CD8-positive, alpha-beta memory T cell (primary cell): ENCODE measurements at regions not wholly inside any gene's neighbourhood (a gene's known extent, or its start where the extent isn't known, plus 50 kb on each side); places are given as distances from the start of the nearest gene placed in this dataset.

Experiments used
- CTCF ChIA-PET: fragments of 350-600 bp; sonication (Branson Sonifier 250); formaldehyde crosslinking; loops from one replicate; lab custom pipeline; 2021; ENCODE audit warnings: antibody characterized with exemption; lab: Charles Lee
- POLR2A ChIA-PET: fragments of 350-600 bp; sonication (Branson Sonifier 250); formaldehyde crosslinking; loops from one replicate; lab custom pipeline; 2021; ENCODE audit warnings: antibody characterized with exemption; lab: Charles Lee
- DNase-seq, 5 donors: peaks; one replicate each; pipeline versions ENCODE4 v3.0.0 to v3.0.0-alpha.2; 2020 to 2022; ENCODE audit warnings: mixed read lengths in 1 of 5
- H3K27ac ChIP-seq: one replicate; pipeline ENCODE4 v1.7.0; 2013; ENCODE audit warnings: low read depth, mild to moderate bottlenecking, low read length, moderate library complexity
- H3K27me3 ChIP-seq: 2 replicates; pipeline ENCODE4 v1.7.0; 2013; ENCODE audit warnings: low read length, mild to moderate bottlenecking; ENCODE audit not compliant: insufficient read depth, poor library complexity, severe bottlenecking
- H3K36me3 ChIP-seq: 2 replicates; pipeline ENCODE4 v1.7.0; 2013; ENCODE audit warnings: mild to moderate bottlenecking, low read length, moderate library complexity; ENCODE audit not compliant: insufficient read depth
- H3K4me1 ChIP-seq: 2 replicates; pipeline ENCODE4 v1.7.0; 2013; ENCODE audit warnings: mild to moderate bottlenecking, low read length, moderate library complexity; ENCODE audit not compliant: insufficient read depth
- H3K4me3 ChIP-seq: 2 replicates; pipeline ENCODE4 v1.7.0; 2013; ENCODE audit warnings: mild to moderate bottlenecking, low read length
- H3K9me3 ChIP-seq: 2 replicates; pipeline ENCODE4 v1.7.0; 2013; ENCODE audit warnings: mild to moderate bottlenecking, low read length
- H3K27ac Mint-ChIP-seq, 8 donors: one replicate each; pipeline ENCODE4 v1.8.0; 2020 to 2021; ENCODE audit warnings: mixed read lengths in 8 of 8, mild to moderate bottlenecking in 6 of 8, inconsistent platforms in 3 of 8, moderate library complexity in 3 of 8
- H3K27me3 Mint-ChIP-seq, 2 donors: one replicate each; pipeline ENCODE4 v1.8.0; 2020 to 2021; ENCODE audit warnings: mixed read lengths in 2 of 2, mild to moderate bottlenecking in 1 of 2, moderate library complexity in 1 of 2
- H3K36me3 Mint-ChIP-seq, 3 donors: one replicate each; pipeline ENCODE4 v1.8.0; 2020 to 2021; ENCODE audit warnings: mixed read lengths in 3 of 3, inconsistent platforms in 1 of 3, mild to moderate bottlenecking in 1 of 3
- H3K4me1 Mint-ChIP-seq, 3 donors: one replicate each; pipeline ENCODE4 v1.8.0; 2020 to 2021; ENCODE audit warnings: mixed read lengths in 3 of 3, inconsistent platforms in 1 of 3, mild to moderate bottlenecking in 1 of 3
- H3K4me3 Mint-ChIP-seq, 7 donors: one replicate each; pipeline ENCODE4 v1.8.0; 2020 to 2021; ENCODE audit warnings: mixed read lengths in 7 of 7, mild to moderate bottlenecking in 6 of 7, moderate library complexity in 4 of 7, inconsistent platforms in 2 of 7
- H3K9me3 Mint-ChIP-seq, 5 donors: one replicate each; pipeline ENCODE4 v1.8.0; 2020 to 2022; ENCODE audit warnings: mixed read lengths in 5 of 5, mild to moderate bottlenecking in 3 of 5, moderate library complexity in 2 of 5, inconsistent platforms in 1 of 5

GRCh38 chr5:100306000-100306399 lies 229.2 kb upstream of the FAM174A start:
- H3K27me3 ChIP-seq, result no peaks in the 10 kb centered on the region
- H3K4me3 Mint-ChIP-seq, result no peak overlapping the region
- no peak for DNase-seq
- no peaks in the 10 kb centered on the region for H3K36me3 ChIP-seq
- H3K9me3 ChIP-seq, result no peaks in the 10 kb centered on the region
- H3K4me1 ChIP-seq, result no peaks in the 10 kb centered on the region
- no peaks in the 10 kb centered on the region for H3K27me3 Mint-ChIP-seq
- no peak overlapping the region for H3K27ac Mint-ChIP-seq
- H3K4me1 Mint-ChIP-seq, result no peaks in the 10 kb centered on the region
- no peaks in the 10 kb centered on the region for H3K36me3 Mint-ChIP-seq
- ChIA-PET POLR2A (no interaction called here), CTCF (no interaction called here)
- peaks cover 0 to 4% (median 0%) of the 10 kb centered on the region in 5 donors for H3K9me3 Mint-ChIP-seq
- no peak overlapping the region for H3K4me3 ChIP-seq
- H3K27ac ChIP-seq, result no peak overlapping the region

- ChIA-PET POLR2A (no interaction called here), CTCF (no interaction called here)
- no peaks in the 10 kb centered on the region for H3K4me1 Mint-ChIP-seq
- H3K36me3 ChIP-seq, result no peaks in the 10 kb centered on the region
- no peak overlapping the region for H3K27ac ChIP-seq
- H3K4me3 Mint-ChIP-seq, result no peak overlapping the region
- H3K27me3 Mint-ChIP-seq, result no peaks in the 10 kb centered on the region
- H3K27me3 ChIP-seq, result no peaks in the 10 kb centered on the region
- H3K4me3 ChIP-seq, result no peak overlapping the region
- no peaks in the 10 kb centered on the region for H3K4me1 ChIP-seq
- no peak overlapping the region for H3K27ac Mint-ChIP-seq
- peaks cover 0 to 4% (median 0%) of the 10 kb centered on the region in 5 donors for H3K9me3 Mint-ChIP-seq
- H3K9me3 ChIP-seq, result no peaks in the 10 kb centered on the region
- H3K36me3 Mint-ChIP-seq, result no peaks in the 10 kb centered on the region
- no peak for DNase-seq
Observed at GRCh38 chr5:100303216-100303615, 232.0 kb upstream of the FAM174A start.

GRCh38 chr5:100299261-100299660 lies 235.9 kb upstream of the FAM174A start:
- H3K4me3 Mint-ChIP-seq, result no peak overlapping the region
- H3K4me3 ChIP-seq, result no peak overlapping the region
- no peaks in the 10 kb centered on the region for H3K36me3 Mint-ChIP-seq
- POLR2A ChIA-PET, result no interaction called here
- H3K4me1 Mint-ChIP-seq, result no peaks in the 10 kb centered on the region
- H3K4me1 ChIP-seq, result no peaks in the 10 kb centered on the region
- H3K9me3 ChIP-seq, result no peaks in the 10 kb centered on the region
- H3K27ac ChIP-seq, result no peak overlapping the region
- peaks cover 0 to 2% (median 0%) of the 10 kb centered on the region in 5 donors for H3K9me3 Mint-ChIP-seq
- no peak overlapping the region for H3K27ac Mint-ChIP-seq
- H3K27me3 ChIP-seq, result no peaks in the 10 kb centered on the region
- CTCF ChIA-PET, result no interaction called here
- H3K36me3 ChIP-seq, result no peaks in the 10 kb centered on the region
- no peak for DNase-seq
- no peaks in the 10 kb centered on the region for H3K27me3 Mint-ChIP-seq

- no peaks in the 10 kb centered on the region for H3K36me3 Mint-ChIP-seq
- ChIA-PET CTCF (no interaction called here), POLR2A (no interaction called here)
- no peaks in the 10 kb centered on the region for H3K27me3 Mint-ChIP-seq
- Histone ChIP-seq H3K36me3 (no peaks in the 10 kb centered on the region), H3K27me3 (no peaks in the 10 kb centered on the region), H3K27ac (no peak overlapping the region), H3K4me3 (no peak overlapping the region), H3K4me1 (no peaks in the 10 kb centered on the region), H3K9me3 (no peaks in the 10 kb centered on the region)
- no peak for DNase-seq
- H3K9me3 Mint-ChIP-seq, result peaks cover 0 to 8% (median 2%) of the 10 kb centered on the region in 5 donors
- no peak overlapping the region for H3K27ac Mint-ChIP-seq
- no peaks in the 10 kb centered on the region for H3K4me1 Mint-ChIP-seq
- H3K4me3 Mint-ChIP-seq, result no peak overlapping the region
Observed at GRCh38 chr5:100276071-100276470, 259.1 kb upstream of the FAM174A start.

GRCh38 chr5:100275631-100276030 lies 259.5 kb upstream of the FAM174A start:
- Histone ChIP-seq H3K27ac (no peak overlapping the region), H3K9me3 (no peaks in the 10 kb centered on the region), H3K27me3 (no peaks in the 10 kb centered on the region), H3K36me3 (no peaks in the 10 kb centered on the region), H3K4me1 (no peaks in the 10 kb centered on the region), H3K4me3 (no peak overlapping the region)
- H3K4me1 Mint-ChIP-seq, result no peaks in the 10 kb centered on the region
- CTCF ChIA-PET, result no interaction called here
- no peaks in the 10 kb centered on the region for H3K27me3 Mint-ChIP-seq
- no peak overlapping the region for H3K27ac Mint-ChIP-seq
- DNase-seq, result no peak
- peaks cover 0 to 8% (median 2%) of the 10 kb centered on the region in 5 donors for H3K9me3 Mint-ChIP-seq
- H3K36me3 Mint-ChIP-seq, result no peaks in the 10 kb centered on the region
- no peak overlapping the region for H3K4me3 Mint-ChIP-seq
- POLR2A ChIA-PET, result no interaction called here

- no peaks in the 10 kb centered on the region for H3K4me1 Mint-ChIP-seq
- H3K9me3 ChIP-seq, result no peaks in the 10 kb centered on the region
- no peak overlapping the region for H3K27ac ChIP-seq
- DNase-seq, result no peak
- no peaks in the 10 kb centered on the region for H3K27me3 Mint-ChIP-seq
- ChIA-PET POLR2A (no interaction called here), CTCF (no interaction called here)
- H3K27ac Mint-ChIP-seq, result no peak overlapping the region
- no peaks in the 10 kb centered on the region for H3K36me3 ChIP-seq
- H3K36me3 Mint-ChIP-seq, result no peaks in the 10 kb centered on the region
- no peak overlapping the region for H3K4me3 ChIP-seq
- H3K4me3 Mint-ChIP-seq, result no peak overlapping the region
- peaks cover 0 to 2% (median 0%) of the 10 kb centered on the region in 5 donors for H3K9me3 Mint-ChIP-seq
- H3K4me1 ChIP-seq, result no peaks in the 10 kb centered on the region
- no peaks in the 10 kb centered on the region for H3K27me3 ChIP-seq
Observed at GRCh38 chr5:100273846-100274580, 261.2 kb upstream of the FAM174A start.

GRCh38 chr5:100270023-100270771 lies 265.0 kb upstream of the FAM174A start:
- no peak overlapping the region for H3K27ac ChIP-seq
- H3K4me3 ChIP-seq, result no peak overlapping the region
- no peaks in the 10 kb centered on the region for H3K4me1 ChIP-seq
- ChIA-PET CTCF (no interaction called here), POLR2A (no interaction called here)
- H3K4me3 Mint-ChIP-seq, result no peak overlapping the region
- no peaks in the 10 kb centered on the region for H3K27me3 ChIP-seq
- no peaks in the 10 kb centered on the region for H3K27me3 Mint-ChIP-seq
- no peaks in the 10 kb centered on the region for H3K4me1 Mint-ChIP-seq
- H3K36me3 Mint-ChIP-seq, result no peaks in the 10 kb centered on the region
- H3K36me3 ChIP-seq, result no peaks in the 10 kb centered on the region
- no peak for DNase-seq
- H3K27ac Mint-ChIP-seq, result no peak overlapping the region
- no peaks in the 10 kb centered on the region for H3K9me3 ChIP-seq
- peaks cover 0 to 2% (median 0%) of the 10 kb centered on the region in 5 donors for H3K9me3 Mint-ChIP-seq

- no peaks in the 10 kb centered on the region for H3K9me3 ChIP-seq
- no peaks in the 10 kb centered on the region for H3K9me3 Mint-ChIP-seq
- POLR2A ChIA-PET, result no interaction called here
- no peaks in the 10 kb centered on the region for H3K36me3 Mint-ChIP-seq
- H3K36me3 ChIP-seq, result no peaks in the 10 kb centered on the region
- CTCF ChIA-PET, result no interaction called here
- no peaks in the 10 kb centered on the region for H3K4me1 ChIP-seq
- DNase-seq, result no peak
- no peaks in the 10 kb centered on the region for H3K4me1 Mint-ChIP-seq
- no peak overlapping the region for H3K27ac ChIP-seq
- no peaks in the 10 kb centered on the region for H3K27me3 ChIP-seq
- H3K27ac Mint-ChIP-seq, result no peak overlapping the region
- no peak overlapping the region for H3K4me3 Mint-ChIP-seq
- no peaks in the 10 kb centered on the region for H3K27me3 Mint-ChIP-seq
- H3K4me3 ChIP-seq, result no peak overlapping the region
Observed at GRCh38 chr5:100260968-100261367, 274.2 kb upstream of the FAM174A start.
